ENCODE measurements at regions not wholly inside any gene's neighbourhood (a gene's known extent, or its start where the extent isn't known, plus 50 kb on each side); places are given as distances from the start of the nearest gene placed in this dataset.
A peak's percentile ranks its signal among the peaks of the same experiment; 100 is the strongest.

GRCh38 chr9:109682227-109682626 lies 97.8 kb upstream of the PALM2AKAP2 start:
- DNase-seq = no peak

- DNase-seq = no peak
Measured at GRCh38 chr9:109683521-109683920, 96.5 kb upstream of the PALM2AKAP2 start.

GRCh38 chr9:109689701-109690100 lies 90.3 kb upstream of the PALM2AKAP2 start:
- DNase-seq = no peak

- DNase-seq = no peak
Measured at GRCh38 chr9:109699019-109699418, 81.0 kb upstream of the PALM2AKAP2 start.

GRCh38 chr9:109704546-109704945 lies 75.5 kb upstream of the PALM2AKAP2 start:
- no peak for DNase-seq

- no peak for DNase-seq
Measured at GRCh38 chr9:109705515-109705914, 74.5 kb upstream of the PALM2AKAP2 start.

- DNase-seq = no peak
Measured at GRCh38 chr9:109707355-109707754, 72.6 kb upstream of the PALM2AKAP2 start.

- no peak for DNase-seq
Measured at GRCh38 chr9:109708451-109708945, 71.5 kb upstream of the PALM2AKAP2 start.

GRCh38 chr9:109709866-109710265 lies 70.1 kb upstream of the PALM2AKAP2 start:
- DNase-seq = no peak

GRCh38 chr9:109710830-109711229 lies 69.2 kb upstream of the PALM2AKAP2 start:
- DNase-seq = no peak

GRCh38 chr9:109715344-109715743 lies 64.7 kb upstream of the PALM2AKAP2 start:
- DNase-seq = no peak

GRCh38 chr9:109716631-109717030 lies 63.4 kb upstream of the PALM2AKAP2 start:
- no peak for DNase-seq

- no peak for DNase-seq
Measured at GRCh38 chr9:109717342-109717741, 62.7 kb upstream of the PALM2AKAP2 start.

- DNase-seq = no peak
Measured at GRCh38 chr9:109718861-109719260, 61.1 kb upstream of the PALM2AKAP2 start.

GRCh38 chr9:109721001-109721400 lies 59.0 kb upstream of the PALM2AKAP2 start:
- no peak for DNase-seq

GRCh38 chr9:109722007-109722406 lies 58.0 kb upstream of the PALM2AKAP2 start:
- no peak for DNase-seq

- no peak for DNase-seq
Measured at GRCh38 chr9:109723781-109724180, 56.2 kb upstream of the PALM2AKAP2 start.

GRCh38 chr9:109725460-109725859 lies 54.5 kb upstream of the PALM2AKAP2 start:
- no peak for DNase-seq

GRCh38 chr9:109726119-109726518 lies 53.9 kb upstream of the PALM2AKAP2 start:
- no peak for DNase-seq

GRCh38 chr9:109728686-109729300 lies 51.2 kb upstream of the PALM2AKAP2 start:
- DNase-seq = no peak

- peak in 1 of 3 experiments; percentile 36 for DNase-seq
Measured at GRCh38 chr9:109729513-109729912, 50.5 kb upstream of the PALM2AKAP2 start.

Measured in NCI-H1417 (cell line).